ENCODE measurements at regions not wholly inside any gene's neighbourhood (a gene's known extent, or its start where the extent isn't known, plus 50 kb on each side); places are given as distances from the start of the nearest gene placed in this dataset.

- no peak for DNase-seq
Measured at GRCh38 chr7:17239683-17240521, 58.5 kb upstream of the AHR start.

- no peak for DNase-seq
Measured at GRCh38 chr7:17242504-17242903, 55.9 kb upstream of the AHR start.

GRCh38 chr7:17244786-17245185 lies 53.7 kb upstream of the AHR start:
- no peak for DNase-seq

GRCh38 chr7:17247357-17247756 lies 51.1 kb upstream of the AHR start:
- DNase-seq = no peak

GRCh38 chr7:17248527-17248926 lies 49.9 kb upstream of the AHR start:
- DNase-seq = no peak

All from activated CD4-positive, alpha-beta T cell treated with anti-CD3 and anti-CD28 coated beads, Interleukin-2, amount 50 U/mL, for 48 hours (primary cell).